Vagina (tissue), 2 donors: ENCODE measurements at regions not wholly inside any gene's neighbourhood (a gene's known extent, or its start where the extent isn't known, plus 50 kb on each side); places are given as distances from the start of the nearest gene placed in this dataset.

Experiments
- DNase-seq, 2 donors: peaks; one replicate each; pipeline ENCODE4 v3.0.0-alpha.2; 2017; ENCODE audit errors: extremely low spot score in 2 of 2
- H3K27ac ChIP-seq: fragments of 200-600 bp; sonication (generic); one replicate; pipeline ENCODE4 v1.5.1; 2019
- H3K27me3 ChIP-seq: fragments of 200-600 bp; sonication (generic); one replicate; pipeline ENCODE4 v1.5.1; 2019
- H3K36me3 ChIP-seq, 2 donors: fragments of 200-600 bp; sonication (generic); one replicate each; pipeline ENCODE4 v1.5.1; 2017 to 2019
- H3K4me1 ChIP-seq: fragments of 200-600 bp; sonication (generic); one replicate; pipeline ENCODE4 v1.5.1; 2019
- H3K4me3 ChIP-seq, 2 donors: fragments of 200-600 bp; sonication (generic); 1 replicate in 1 of 2; 2 replicates in 1 of 2; pipeline ENCODE4 v1.5.1; 2016 to 2019
- H3K9me3 ChIP-seq: fragments of 200-600 bp; sonication (generic); one replicate; pipeline ENCODE4 v1.5.1; 2019
- CTCF ChIP-seq, 3 experiments: fragments of 450-650 bp in 2 of 3; fragments of 200-600 bp in 1 of 3; sonication (generic) in 1 of 3; IDR thresholded peaks; one replicate each; pipeline ENCODE4 v1.5.1; 2017 to 2019; ENCODE audit warnings: antibody characterized with exemption in 3 of 3, mild to moderate bottlenecking in 2 of 3, moderate library complexity in 2 of 3
- POLR2A ChIP-seq, 2 donors: fragments of 450-650 bp; IDR thresholded peaks; one replicate each; pipeline ENCODE4 v1.6.1; 2017; ENCODE audit warnings: antibody characterized with exemption in 2 of 2, mild to moderate bottlenecking in 2 of 2, moderate library complexity in 2 of 2
- POLR2AphosphoS5 ChIP-seq, 2 donors: sonication (generic); formaldehyde crosslinking; IDR thresholded peaks; one replicate each; pipeline ENCODE4 v1.9.0; 2017; ENCODE audit warnings: antibody characterized with exemption in 2 of 2, mild to moderate bottlenecking in 2 of 2, low read depth in 1 of 2; ENCODE audit not compliant: insufficient read depth in 1 of 2
- intact Hi-C: fragments of 100-400 bp; cut with DNase I; formaldehyde crosslinking; loops from one replicate; pipeline ENCODE4 v1.15.1; 2023

- no peak for TF ChIP-seq POLR2A (IDR thresholded peaks at IDR 0.05)
- no peak for TF ChIP-seq POLR2AphosphoS5 (IDR thresholded peaks at IDR 0.05; ENCODE audit: insufficient read depth in 1 of 2, low read depth in 1 of 2)
- Histone ChIP-seq H3K27me3 (no peaks in the 10 kb centered on the region), H3K4me1 (no peaks in the 10 kb centered on the region), H3K27ac (no peak overlapping the region), H3K9me3 (no peaks in the 10 kb centered on the region), H3K4me3 (no peak overlapping the region), H3K36me3 (no peaks in the 10 kb centered on the region)
- intact Hi-C loops, result no loop called here
- no peak for DNase-seq
Measured at GRCh38 chr3:110615454-110615853, 456.2 kb upstream of the NECTIN3 start.

GRCh38 chr3:110618512-110619226, 452.9 kb upstream of the NECTIN3 start:
- no peak for TF ChIP-seq POLR2AphosphoS5 (IDR thresholded peaks at IDR 0.05; ENCODE audit: insufficient read depth in 1 of 2, low read depth in 1 of 2)
- TF ChIP-seq POLR2A (IDR thresholded peaks at IDR 0.05), result no peak
- TF ChIP-seq CTCF (IDR thresholded peaks at IDR 0.05), result no peak
- no peak for DNase-seq
- Histone ChIP-seq H3K27me3 (no peaks in the 10 kb centered on the region), H3K4me1 (no peaks in the 10 kb centered on the region), H3K4me3 (no peak overlapping the region), H3K36me3 (no peaks in the 10 kb centered on the region), H3K9me3 (no peaks in the 10 kb centered on the region), H3K27ac (no peak overlapping the region)
- intact Hi-C loops, result no loop called here

- Histone ChIP-seq H3K4me1 (no peaks in the 10 kb centered on the region), H3K4me3 (no peak overlapping the region), H3K27me3 (no peaks in the 10 kb centered on the region), H3K27ac (no peak overlapping the region), H3K36me3 (no peaks in the 10 kb centered on the region), H3K9me3 (no peaks in the 10 kb centered on the region)
- intact Hi-C loops, result no loop called here
- TF ChIP-seq CTCF (IDR thresholded peaks at IDR 0.05), result no peak
- no peak for TF ChIP-seq POLR2AphosphoS5 (IDR thresholded peaks at IDR 0.05; ENCODE audit: insufficient read depth in 1 of 2, low read depth in 1 of 2)
- no peak for TF ChIP-seq POLR2A (IDR thresholded peaks at IDR 0.05)
- no peak for DNase-seq
Measured at GRCh38 chr3:110620118-110620517, 451.5 kb upstream of the NECTIN3 start.

GRCh38 chr3:110623571-110623970, 448.0 kb upstream of the NECTIN3 start:
- DNase-seq, result no peak

GRCh38 chr3:110624576-110624975, 447.0 kb upstream of the NECTIN3 start:
- DNase-seq, result no peak
- H3K9me3 ChIP-seq, result no peaks in the 10 kb centered on the region
- H3K4me1 ChIP-seq, result no peaks in the 10 kb centered on the region
- H3K4me3 ChIP-seq, result no peak overlapping the region
- no peaks in the 10 kb centered on the region for H3K36me3 ChIP-seq
- H3K27ac ChIP-seq, result no peak overlapping the region
- TF ChIP-seq POLR2AphosphoS5 (IDR thresholded peaks at IDR 0.05; ENCODE audit: insufficient read depth in 1 of 2, low read depth in 1 of 2), result no peak
- no peak for TF ChIP-seq CTCF (IDR thresholded peaks at IDR 0.05)
- no peak for TF ChIP-seq POLR2A (IDR thresholded peaks at IDR 0.05)
- H3K27me3 ChIP-seq, result no peaks in the 10 kb centered on the region
- intact Hi-C loops, result no loop called here

More at GRCh38 chr3:110623571-110623970, 448.0 kb upstream of the NECTIN3 start:
- intact Hi-C loops, result no loop called here
- H3K4me3 ChIP-seq, result no peak overlapping the region
- H3K9me3 ChIP-seq, result no peaks in the 10 kb centered on the region
- TF ChIP-seq CTCF (IDR thresholded peaks at IDR 0.05) (no peak), POLR2A (IDR thresholded peaks at IDR 0.05) (no peak), POLR2AphosphoS5 (IDR thresholded peaks at IDR 0.05; ENCODE audit: insufficient read depth in 1 of 2, low read depth in 1 of 2) (no peak)
- no peak overlapping the region for H3K27ac ChIP-seq
- no peaks in the 10 kb centered on the region for H3K36me3 ChIP-seq
- H3K4me1 ChIP-seq, result no peaks in the 10 kb centered on the region
- no peaks in the 10 kb centered on the region for H3K27me3 ChIP-seq
